Hepatocyte (in vitro differentiated cells): ENCODE measurements at regions not wholly inside any gene's neighbourhood (a gene's known extent, or its start where the extent isn't known, plus 50 kb on each side); places are given as distances from the start of the nearest gene placed in this dataset.

ENCODE experiments used
- CTCF ChIP-seq: fragments of 200-600 bp; sonication (generic); IDR thresholded peaks from 2 replicates; pipeline ENCODE4 v1.5.1; 2016; ENCODE audit warnings: antibody characterized with exemption, mild to moderate bottlenecking; ENCODE audit not compliant: poor library complexity
- EZH2 ChIP-seq: fragments of 200-600 bp; sonication (generic); IDR thresholded peaks from 2 replicates; pipeline ENCODE4 v1.6.1; 2016; ENCODE audit warnings: antibody characterized with exemption, mild to moderate bottlenecking, borderline replicate concordance
- EZH2phosphoT487 ChIP-seq: fragments of 200-600 bp; sonication (generic); IDR thresholded peaks from one replicate; pipeline ENCODE4 v1.6.1; 2018; ENCODE audit warnings: antibody characterized with exemption, mild to moderate bottlenecking, low read depth, moderate library complexity; ENCODE audit not compliant: unreplicated experiment, severe bottlenecking

DNA sequence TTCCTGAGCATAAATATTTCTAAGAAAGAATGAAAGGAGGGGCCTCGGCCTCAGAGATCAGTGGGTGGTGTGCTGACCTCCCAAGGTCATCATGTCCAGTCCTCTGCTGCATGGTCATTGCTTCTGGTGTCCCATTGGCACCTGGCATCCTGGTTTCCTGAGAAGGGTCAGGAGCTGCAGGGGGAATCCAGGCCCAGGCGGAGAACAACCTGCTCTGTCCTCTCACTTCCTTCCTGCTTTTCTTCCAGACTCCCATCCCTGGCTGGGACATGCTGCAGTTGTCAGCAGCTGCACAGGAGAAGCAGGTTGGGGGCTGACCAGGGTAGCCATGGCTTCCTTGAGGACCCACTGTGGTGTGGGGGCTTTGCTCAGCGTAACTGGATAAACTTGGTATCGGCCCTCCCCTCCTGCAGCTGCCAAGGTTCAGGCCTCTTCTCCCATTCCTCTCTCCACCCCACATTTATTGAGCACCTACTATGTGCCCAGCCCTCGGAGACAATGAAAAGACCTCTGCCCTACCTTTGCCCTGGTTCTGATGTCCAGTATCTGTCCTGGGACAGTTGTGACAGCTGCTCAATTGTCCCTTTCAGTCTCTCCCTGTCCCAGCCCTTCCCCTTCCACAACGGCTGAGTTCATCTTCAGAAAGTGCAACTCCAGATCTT lies 155.2 kb downstream of the CEBPB start:
- no peak for TF ChIP-seq CTCF
- no peak for TF ChIP-seq EZH2phosphoT487
- TF ChIP-seq EZH2: no peak
